ENCODE measurements at regions not wholly inside any gene's neighbourhood (a gene's known extent, or its start where the extent isn't known, plus 50 kb on each side); places are given as distances from the start of the nearest gene placed in this dataset.

- TF ChIP-seq EZH2 (IDR thresholded peaks at IDR 0.05) (no peak), POLR2AphosphoS5 (IDR thresholded peaks at IDR 0.05; ENCODE audit: borderline replicate concordance, low read depth, low read length) (no peak), FOXP2 (optimal IDR thresholded peaks at IDR 0.05; ENCODE audit: control extremely low read depth, extremely low read length, insufficient read depth) (no peak)
Measured at GRCh38 chr7:142511801-142512200, 237.5 kb upstream of the PRSS1 start.

Data from SK-N-MC (cell line).